Kidney (tissue), 13 donors: ENCODE measurements at regions not wholly inside any gene's neighbourhood (a gene's known extent, or its start where the extent isn't known, plus 50 kb on each side); places are given as distances from the start of the nearest gene placed in this dataset.
"Not testable (repeated sequence)": the region's sequence is repeated elsewhere in the genome, so short reads cannot be mapped to it uniquely, and the experiment has no call there.

ENCODE experiments used
- DNase-seq, 5 donors: peaks; one replicate each; pipeline ENCODE4 v3.0.0-alpha.2; 2013 to 2020
- FAIRE-seq: peaks from 2 replicates; lab custom pipeline; 2012; peaks lifted over from hg19 to GRCh38; lab: Jason Lieb, UNC
- H3K27ac ChIP-seq, 2 donors: one replicate each; pipeline ENCODE4 v1.7.0; 2013; ENCODE audit warnings: low read depth in 2 of 2, low read length in 2 of 2, inconsistent platforms in 1 of 2
- H3K27me3 ChIP-seq: one replicate; pipeline ENCODE4 v1.7.1; 2013; ENCODE audit warnings: low read length, inconsistent platforms; ENCODE audit not compliant: control insufficient read depth, insufficient read depth
- H3K36me3 ChIP-seq, 3 donors: one replicate each; pipeline versions ENCODE4 v1.7.0 to v1.7.1; 2013; ENCODE audit warnings: low read length in 3 of 3, control low read depth in 1 of 3, inconsistent platforms in 1 of 3; ENCODE audit not compliant: insufficient read depth in 3 of 3, control insufficient read depth in 2 of 3
- H3K4me1 ChIP-seq, 3 donors: one replicate each; pipeline versions ENCODE4 v1.7.0 to v1.7.1; 2013; ENCODE audit warnings: low read length in 3 of 3, inconsistent platforms in 1 of 3, low read depth in 1 of 3; ENCODE audit not compliant: control insufficient read depth in 2 of 3, insufficient read depth in 2 of 3
- H3K4me3 ChIP-seq, 3 donors: one replicate each; pipeline versions ENCODE4 v1.7.0 to v1.8.1; 2013; ENCODE audit warnings: low read length in 3 of 3, control low read depth in 1 of 3, inconsistent platforms in 1 of 3
- H3K9ac ChIP-seq, 3 donors: one replicate each; pipeline versions ENCODE4 v1.7.0 to v1.7.1; 2013; ENCODE audit warnings: low read length in 3 of 3, control low read depth in 1 of 3, inconsistent platforms in 1 of 3
- H3K9me3 ChIP-seq, 3 donors: one replicate each; pipeline versions ENCODE4 v1.7.0 to v1.7.1; 2013; ENCODE audit warnings: low read length in 3 of 3, control low read depth in 1 of 3, inconsistent platforms in 1 of 3; ENCODE audit not compliant: control insufficient read depth in 2 of 3, insufficient read depth in 1 of 3
- intact Hi-C: fragments of 100-400 bp; cut with DNase I; formaldehyde crosslinking; loops from one replicate; pipeline ENCODE4 v1.11.1; 2022
- TF ChIP-seq, protein P1 (sequence below): IDR thresholded peaks from 3 replicates; pipeline ENCODE4 v1.5.1; 2012; ENCODE audit warnings: mild to moderate bottlenecking, moderate library complexity, borderline replicate concordance; ENCODE audit not compliant: insufficient read depth; ENCODE audit errors: extremely low read depth
- donor health status: control.
- donor health status: control.
- donor health status: control.
- donor health status: control.
- donor health status: control.
- donor health status: DM: yes; HTN: yes; CAD: no.
- donor health status: Normal renal cell carcinoma (clear cell type).

DNA sequence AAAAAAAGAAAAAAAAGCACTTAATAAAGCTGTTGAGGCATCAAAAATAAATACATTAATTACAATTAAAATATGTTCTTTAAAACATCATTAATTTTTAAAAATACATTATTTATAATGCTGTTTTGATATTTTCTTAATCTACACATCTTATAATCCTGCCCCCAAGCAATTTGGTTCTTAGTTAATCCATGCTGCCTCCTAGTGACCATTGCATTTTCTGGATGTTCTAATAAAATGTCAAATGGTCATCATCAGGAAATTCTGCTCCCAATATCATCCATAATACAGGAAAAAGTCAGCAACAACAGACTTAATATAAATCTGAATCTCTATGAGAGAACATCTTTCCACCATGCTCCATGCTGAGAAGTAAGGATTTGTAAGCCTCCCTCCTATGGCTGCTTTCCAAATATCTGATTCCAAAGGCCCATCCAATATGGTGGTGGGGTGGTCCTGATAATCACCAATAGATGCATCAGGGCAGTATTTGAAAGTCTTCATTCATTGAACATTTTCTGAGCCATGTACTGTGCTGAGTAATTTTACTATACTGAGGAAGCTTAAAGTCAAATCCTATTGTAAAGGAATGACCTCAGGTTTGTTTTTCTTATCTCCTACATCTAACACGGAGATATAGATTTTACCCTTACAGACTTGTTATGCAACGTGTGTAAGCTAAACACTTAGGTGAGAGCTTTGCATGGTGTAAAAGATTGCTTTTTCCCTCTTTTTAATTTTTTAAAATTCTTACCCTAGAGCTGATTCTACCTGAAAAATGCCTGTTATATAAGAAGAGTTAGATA is 124.7 kb upstream of the BMAL1 start:
- H3K9me3 ChIP-seq, result no peaks in the 10 kb centered on the region

DNA sequence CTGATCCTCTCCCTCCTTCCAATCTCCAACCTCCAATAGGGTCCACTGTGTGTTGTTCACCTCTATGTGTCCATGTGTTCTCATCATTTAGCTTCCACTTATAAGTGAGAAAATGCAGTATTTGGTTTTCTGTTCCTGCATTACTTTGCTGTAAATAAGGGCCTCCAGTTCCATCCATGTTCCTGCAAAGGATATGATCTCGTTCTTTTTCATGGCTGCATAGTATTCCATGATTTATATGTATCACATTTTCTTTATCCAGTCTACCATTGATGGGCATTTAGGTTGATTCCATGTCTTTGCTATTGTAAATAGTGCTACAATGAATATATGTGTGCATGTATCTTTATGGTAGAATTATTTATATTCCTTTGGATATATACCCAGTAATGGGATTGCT is 123.2 kb upstream of the BMAL1 start:
- H3K9ac ChIP-seq, H3K36me3 ChIP-seq, H3K4me3 ChIP-seq, H3K9me3 ChIP-seq, DNase-seq, H3K27ac ChIP-seq, H3K4me1 ChIP-seq, intact Hi-C loops, H3K27me3 ChIP-seq, FAIRE-seq: not testable (repeated sequence)

More for the DNA sequence above, 124.7 kb upstream of the BMAL1 start:
- no peak overlapping the region for H3K4me3 ChIP-seq
- H3K27ac ChIP-seq, result no peak overlapping the region
- H3K27me3 ChIP-seq, result no peaks in the 10 kb centered on the region
- H3K4me1 ChIP-seq, result no peaks in the 10 kb centered on the region
- DNase-seq, result peak in 2 of 5 donors; percentile 38 to 56
- TF ChIP-seq, protein P1, sequence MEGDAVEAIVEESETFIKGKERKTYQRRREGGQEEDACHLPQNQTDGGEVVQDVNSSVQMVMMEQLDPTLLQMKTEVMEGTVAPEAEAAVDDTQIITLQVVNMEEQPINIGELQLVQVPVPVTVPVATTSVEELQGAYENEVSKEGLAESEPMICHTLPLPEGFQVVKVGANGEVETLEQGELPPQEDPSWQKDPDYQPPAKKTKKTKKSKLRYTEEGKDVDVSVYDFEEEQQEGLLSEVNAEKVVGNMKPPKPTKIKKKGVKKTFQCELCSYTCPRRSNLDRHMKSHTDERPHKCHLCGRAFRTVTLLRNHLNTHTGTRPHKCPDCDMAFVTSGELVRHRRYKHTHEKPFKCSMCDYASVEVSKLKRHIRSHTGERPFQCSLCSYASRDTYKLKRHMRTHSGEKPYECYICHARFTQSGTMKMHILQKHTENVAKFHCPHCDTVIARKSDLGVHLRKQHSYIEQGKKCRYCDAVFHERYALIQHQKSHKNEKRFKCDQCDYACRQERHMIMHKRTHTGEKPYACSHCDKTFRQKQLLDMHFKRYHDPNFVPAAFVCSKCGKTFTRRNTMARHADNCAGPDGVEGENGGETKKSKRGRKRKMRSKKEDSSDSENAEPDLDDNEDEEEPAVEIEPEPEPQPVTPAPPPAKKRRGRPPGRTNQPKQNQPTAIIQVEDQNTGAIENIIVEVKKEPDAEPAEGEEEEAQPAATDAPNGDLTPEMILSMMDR, result peak; percentile 50
- H3K9ac ChIP-seq, result no peak overlapping the region
- peak; percentile 85 for FAIRE-seq
- intact Hi-C loops, result no loop called here
- no peaks in the 10 kb centered on the region for H3K36me3 ChIP-seq

DNA sequence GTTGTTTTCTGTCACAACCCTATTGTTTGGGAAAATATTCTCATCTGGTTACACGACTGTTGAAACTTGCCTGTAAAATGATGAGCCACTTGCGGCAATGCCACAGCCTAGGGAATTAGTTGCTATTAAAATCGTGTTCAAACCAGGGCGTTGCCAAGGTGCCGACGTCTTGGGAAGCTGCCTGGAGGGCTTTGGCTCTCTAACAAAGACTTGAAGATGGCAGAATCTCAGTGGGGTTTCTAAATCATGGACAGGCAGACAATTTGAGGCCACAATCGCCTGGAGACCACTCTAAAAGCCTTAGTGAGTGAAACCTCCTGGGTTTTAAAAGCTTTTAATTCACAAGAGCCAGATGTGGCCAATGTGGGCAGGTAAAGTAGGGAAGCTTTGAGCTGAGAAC is 117.2 kb upstream of the BMAL1 start:
- intact Hi-C loops, result no loop called here
- TF ChIP-seq, protein P1, result no peak
- no peak for FAIRE-seq

DNA sequence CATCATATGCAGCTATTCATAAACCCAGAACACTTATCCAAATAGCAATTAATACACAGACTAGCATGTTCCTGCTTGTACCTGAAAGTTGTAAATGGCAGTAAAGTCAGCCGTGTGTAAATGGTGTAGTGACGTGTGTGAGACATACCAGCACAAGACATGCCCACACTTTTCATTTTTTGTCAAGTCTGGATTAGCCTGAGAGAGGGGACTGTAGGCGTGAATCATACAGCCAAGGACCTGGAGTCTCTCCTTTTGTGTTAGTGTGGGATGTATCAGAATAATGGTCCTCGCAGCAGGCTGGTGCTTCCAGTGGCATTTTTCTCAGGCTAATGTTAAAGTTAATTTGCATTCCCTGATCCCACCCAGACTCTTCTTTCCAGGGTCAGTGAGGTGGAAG is 116.8 kb upstream of the BMAL1 start:
- Histone ChIP-seq H3K4me3 (no peak overlapping the region), H3K4me1 (no peaks in the 10 kb centered on the region), H3K27me3 (no peaks in the 10 kb centered on the region), H3K27ac (no peak overlapping the region), H3K36me3 (no peaks in the 10 kb centered on the region), H3K9me3 (no peaks in the 10 kb centered on the region), H3K9ac (no peak overlapping the region)
- no peak for DNase-seq
- TF ChIP-seq, protein P1, result no peak
- no peak for FAIRE-seq
- intact Hi-C loops, result no loop called here

More for the DNA sequence above, 117.2 kb upstream of the BMAL1 start:
- DNase-seq, result no peak
- Histone ChIP-seq H3K27me3 (no peaks in the 10 kb centered on the region), H3K36me3 (no peaks in the 10 kb centered on the region), H3K4me1 (no peaks in the 10 kb centered on the region), H3K27ac (no peak overlapping the region), H3K4me3 (no peak overlapping the region), H3K9ac (no peak overlapping the region), H3K9me3 (no peaks in the 10 kb centered on the region)
